ENCODE measurements at regions not wholly inside any gene's neighbourhood (a gene's known extent, or its start where the extent isn't known, plus 50 kb on each side); places are given as distances from the start of the nearest gene placed in this dataset.

GRCh38 chr7:46256870-46257661 lies 336.0 kb upstream of the IGFBP3 start:
- H3K27me3 ChIP-seq (ENCODE audit: insufficient read depth, low read length), result no peaks in the 10 kb centered on the region
- H2AFZ ChIP-seq (ENCODE audit: low read depth, low read length), result no peak overlapping the region
- no peaks in the 10 kb centered on the region for H3K4me1 ChIP-seq (ENCODE audit: insufficient read depth, low read length)
- H3K4me3 ChIP-seq (ENCODE audit: low read length), result no peak overlapping the region
- peaks cover 3% of the 10 kb centered on the region for H3K9me3 ChIP-seq (ENCODE audit: low read length)
- no peaks in the 10 kb centered on the region for H3K36me3 ChIP-seq (ENCODE audit: insufficient read depth, low read length)

GRCh38 chr7:46253520-46253919 lies 332.4 kb upstream of the IGFBP3 start:
- Histone ChIP-seq H3K4me1 (ENCODE audit: insufficient read depth, low read length) (no peaks in the 10 kb centered on the region), H3K4me3 (ENCODE audit: low read length) (no peak overlapping the region), H2AFZ (ENCODE audit: low read depth, low read length) (no peak overlapping the region), H3K36me3 (ENCODE audit: insufficient read depth, low read length) (no peaks in the 10 kb centered on the region), H3K9me3 (ENCODE audit: low read length) (no peaks in the 10 kb centered on the region), H3K27me3 (ENCODE audit: insufficient read depth, low read length) (no peaks in the 10 kb centered on the region)

GRCh38 chr7:46247664-46248063 lies 326.6 kb upstream of the IGFBP3 start:
- Histone ChIP-seq H2AFZ (ENCODE audit: low read depth, low read length) (no peak overlapping the region), H3K36me3 (ENCODE audit: insufficient read depth, low read length) (no peaks in the 10 kb centered on the region), H3K4me3 (ENCODE audit: low read length) (no peak overlapping the region), H3K27me3 (ENCODE audit: insufficient read depth, low read length) (no peaks in the 10 kb centered on the region), H3K4me1 (ENCODE audit: insufficient read depth, low read length) (no peaks in the 10 kb centered on the region), H3K9me3 (ENCODE audit: low read length) (no peaks in the 10 kb centered on the region)

GRCh38 chr7:46245586-46246111 lies 324.6 kb upstream of the IGFBP3 start:
- Histone ChIP-seq H3K27me3 (ENCODE audit: insufficient read depth, low read length) (no peaks in the 10 kb centered on the region), H3K4me3 (ENCODE audit: low read length) (no peak overlapping the region), H3K36me3 (ENCODE audit: insufficient read depth, low read length) (no peaks in the 10 kb centered on the region), H2AFZ (ENCODE audit: low read depth, low read length) (no peak overlapping the region), H3K9me3 (ENCODE audit: low read length) (no peaks in the 10 kb centered on the region), H3K4me1 (ENCODE audit: insufficient read depth, low read length) (no peaks in the 10 kb centered on the region)

- no peaks in the 10 kb centered on the region for H3K36me3 ChIP-seq (ENCODE audit: insufficient read depth, low read length)
- no peak overlapping the region for H3K4me3 ChIP-seq (ENCODE audit: low read length)
- no peaks in the 10 kb centered on the region for H3K4me1 ChIP-seq (ENCODE audit: insufficient read depth, low read length)
- H3K27me3 ChIP-seq (ENCODE audit: insufficient read depth, low read length), result no peaks in the 10 kb centered on the region
- no peak overlapping the region for H2AFZ ChIP-seq (ENCODE audit: low read depth, low read length)
- H3K9me3 ChIP-seq (ENCODE audit: low read length), result no peaks in the 10 kb centered on the region
Measured at GRCh38 chr7:46244757-46245156, 323.7 kb upstream of the IGFBP3 start.

- no peak overlapping the region for H2AFZ ChIP-seq (ENCODE audit: low read depth, low read length)
- no peaks in the 10 kb centered on the region for H3K27me3 ChIP-seq (ENCODE audit: insufficient read depth, low read length)
- H3K9me3 ChIP-seq (ENCODE audit: low read length), result no peaks in the 10 kb centered on the region
- H3K4me3 ChIP-seq (ENCODE audit: low read length), result no peak overlapping the region
- no peaks in the 10 kb centered on the region for H3K36me3 ChIP-seq (ENCODE audit: insufficient read depth, low read length)
- H3K4me1 ChIP-seq (ENCODE audit: insufficient read depth, low read length), result no peaks in the 10 kb centered on the region
Measured at GRCh38 chr7:46243406-46243805, 322.3 kb upstream of the IGFBP3 start.

GRCh38 chr7:46239846-46240245 lies 318.8 kb upstream of the IGFBP3 start:
- Histone ChIP-seq H3K4me3 (ENCODE audit: low read length) (no peak overlapping the region), H3K4me1 (ENCODE audit: insufficient read depth, low read length) (no peaks in the 10 kb centered on the region), H2AFZ (ENCODE audit: low read depth, low read length) (no peak overlapping the region), H3K27me3 (ENCODE audit: insufficient read depth, low read length) (no peaks in the 10 kb centered on the region), H3K9me3 (ENCODE audit: low read length) (no peaks in the 10 kb centered on the region), H3K36me3 (ENCODE audit: insufficient read depth, low read length) (no peaks in the 10 kb centered on the region)

GRCh38 chr7:46237466-46237865 lies 316.4 kb upstream of the IGFBP3 start:
- Histone ChIP-seq H2AFZ (ENCODE audit: low read depth, low read length) (no peak overlapping the region), H3K9me3 (ENCODE audit: low read length) (no peaks in the 10 kb centered on the region), H3K27me3 (ENCODE audit: insufficient read depth, low read length) (no peaks in the 10 kb centered on the region), H3K36me3 (ENCODE audit: insufficient read depth, low read length) (no peaks in the 10 kb centered on the region), H3K4me1 (ENCODE audit: insufficient read depth, low read length) (no peaks in the 10 kb centered on the region), H3K4me3 (ENCODE audit: low read length) (no peak overlapping the region)

- H3K4me1 ChIP-seq (ENCODE audit: insufficient read depth, low read length), result no peaks in the 10 kb centered on the region
- H3K27me3 ChIP-seq (ENCODE audit: insufficient read depth, low read length), result no peaks in the 10 kb centered on the region
- no peaks in the 10 kb centered on the region for H3K9me3 ChIP-seq (ENCODE audit: low read length)
- H2AFZ ChIP-seq (ENCODE audit: low read depth, low read length), result no peak overlapping the region
- no peak overlapping the region for H3K4me3 ChIP-seq (ENCODE audit: low read length)
- H3K36me3 ChIP-seq (ENCODE audit: insufficient read depth, low read length), result no peaks in the 10 kb centered on the region
Measured at GRCh38 chr7:46233585-46234329, 312.7 kb upstream of the IGFBP3 start.

GRCh38 chr7:46230990-46231305 lies 309.9 kb upstream of the IGFBP3 start:
- Histone ChIP-seq H3K4me1 (ENCODE audit: insufficient read depth, low read length) (no peaks in the 10 kb centered on the region), H3K9me3 (ENCODE audit: low read length) (no peaks in the 10 kb centered on the region), H3K4me3 (ENCODE audit: low read length) (no peak overlapping the region)

GRCh38 chr7:46230298-46230989 lies 309.4 kb upstream of the IGFBP3 start:
- no peaks in the 10 kb centered on the region for H3K27me3 ChIP-seq (ENCODE audit: insufficient read depth, low read length)
- H2AFZ ChIP-seq (ENCODE audit: low read depth, low read length), result no peak overlapping the region
- no peaks in the 10 kb centered on the region for H3K36me3 ChIP-seq (ENCODE audit: insufficient read depth, low read length)
- no peaks in the 10 kb centered on the region for H3K4me1 ChIP-seq (ENCODE audit: insufficient read depth, low read length)
- H3K4me3 ChIP-seq (ENCODE audit: low read length), result no peak overlapping the region
- H3K9me3 ChIP-seq (ENCODE audit: low read length), result no peaks in the 10 kb centered on the region

More at GRCh38 chr7:46230990-46231305, 309.9 kb upstream of the IGFBP3 start:
- no peaks in the 10 kb centered on the region for H3K27me3 ChIP-seq (ENCODE audit: insufficient read depth, low read length)
- H3K36me3 ChIP-seq (ENCODE audit: insufficient read depth, low read length), result no peaks in the 10 kb centered on the region
- no peak overlapping the region for H2AFZ ChIP-seq (ENCODE audit: low read depth, low read length)

- no peaks in the 10 kb centered on the region for H3K4me1 ChIP-seq (ENCODE audit: insufficient read depth, low read length)
- no peaks in the 10 kb centered on the region for H3K36me3 ChIP-seq (ENCODE audit: insufficient read depth, low read length)
- H3K4me3 ChIP-seq (ENCODE audit: low read length), result no peak overlapping the region
- no peaks in the 10 kb centered on the region for H3K9me3 ChIP-seq (ENCODE audit: low read length)
- H2AFZ ChIP-seq (ENCODE audit: low read depth, low read length), result no peak overlapping the region
- no peaks in the 10 kb centered on the region for H3K27me3 ChIP-seq (ENCODE audit: insufficient read depth, low read length)
Measured at GRCh38 chr7:46229409-46229808, 308.3 kb upstream of the IGFBP3 start.

GRCh38 chr7:46226860-46227259 lies 305.8 kb upstream of the IGFBP3 start:
- Histone ChIP-seq H2AFZ (ENCODE audit: low read depth, low read length) (no peak overlapping the region), H3K27me3 (ENCODE audit: insufficient read depth, low read length) (no peaks in the 10 kb centered on the region), H3K4me1 (ENCODE audit: insufficient read depth, low read length) (no peaks in the 10 kb centered on the region), H3K9me3 (ENCODE audit: low read length) (no peaks in the 10 kb centered on the region), H3K4me3 (ENCODE audit: low read length) (no peak overlapping the region), H3K36me3 (ENCODE audit: insufficient read depth, low read length) (no peaks in the 10 kb centered on the region)

All from neuron (in vitro differentiated cells).